ENCODE measurements at regions not wholly inside any gene's neighbourhood (a gene's known extent, or its start where the extent isn't known, plus 50 kb on each side); places are given as distances from the start of the nearest gene placed in this dataset.

- TF ChIP-seq CTCF (IDR thresholded peaks at IDR 0.05) (no peak), POLR2A (IDR thresholded peaks at IDR 0.05) (no peak)
These were observed 123.5 kb upstream of the SPDL1 start for GRCh38 chr5:169460123-169460522.

All from thyroid gland (tissue), 4 donors.